Epithelial cell of esophagus (primary cell): ENCODE measurements at regions not wholly inside any gene's neighbourhood (a gene's known extent, or its start where the extent isn't known, plus 50 kb on each side); places are given as distances from the start of the nearest gene placed in this dataset.

Experiments used
- DNase-seq: peaks from one replicate; pipeline ENCODE4 v3.0.0; 2010; ENCODE audit warnings: low read depth
- H3K4me3 ChIP-seq: 2 replicates; pipeline ENCODE4 v1.5.1; 2011; ENCODE audit warnings: mild to moderate bottlenecking, low read length, control low read depth
- CTCF ChIP-seq: IDR thresholded peaks from 2 replicates; pipeline ENCODE4 v1.5.1; 2011; ENCODE audit warnings: low read depth, mild to moderate bottlenecking, low read length, control low read depth, inconsistent platforms; ENCODE audit not compliant: insufficient read depth; ENCODE audit errors: missing control alignments

DNA sequence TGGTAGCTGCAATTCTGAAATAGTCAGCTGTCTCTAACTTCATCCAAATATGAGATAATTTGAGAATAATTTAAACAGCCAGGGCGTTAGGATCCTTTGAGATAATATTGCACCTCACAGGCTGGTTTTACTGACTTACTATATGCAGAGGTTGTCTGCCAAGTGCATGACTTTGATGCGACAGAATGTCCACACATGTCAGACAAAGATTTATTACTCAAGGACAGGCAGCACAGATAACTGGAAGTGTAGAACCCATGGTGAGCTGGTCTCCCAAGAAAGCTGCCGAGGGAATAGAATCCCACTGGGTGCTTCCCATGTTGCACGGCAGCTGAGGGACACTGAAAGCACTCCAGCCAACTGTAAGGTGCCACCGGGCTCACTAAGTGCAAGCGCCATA, 166.2 kb upstream of the GALNTL6 start:
- no peak for DNase-seq
- no peak overlapping the region for H3K4me3 ChIP-seq
- no peak for TF ChIP-seq CTCF

DNA sequence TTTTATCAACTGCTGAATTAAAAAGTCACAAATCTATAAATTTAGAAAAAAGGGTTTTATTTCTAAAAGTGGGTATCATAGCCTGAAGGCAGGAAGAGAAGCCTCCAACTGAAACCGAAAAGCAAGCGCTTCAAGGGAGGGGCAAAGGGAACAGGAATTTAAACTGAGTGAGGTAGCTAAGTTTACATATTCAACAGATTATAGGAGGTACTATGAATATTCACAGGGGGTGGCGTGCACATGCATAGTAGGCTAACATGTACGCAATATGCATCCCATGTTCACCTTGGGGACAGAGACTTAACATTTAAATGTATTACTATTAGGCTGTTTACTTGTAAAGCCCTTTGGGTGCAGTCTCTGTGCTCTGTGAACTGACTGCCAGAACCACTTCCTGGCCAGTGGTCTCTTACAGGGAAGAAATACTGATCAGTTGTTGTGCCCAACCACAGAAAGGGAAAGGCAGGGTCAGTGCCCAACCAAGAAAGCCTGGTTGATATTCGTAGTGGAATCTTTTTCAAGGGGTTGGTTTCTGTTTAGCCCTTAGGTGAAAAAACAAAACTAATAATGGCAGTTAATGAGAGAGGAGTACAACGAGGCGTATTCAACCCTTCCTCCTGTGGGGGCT, 168.7 kb upstream of the GALNTL6 start:
- TF ChIP-seq CTCF: no peak
- DNase-seq: no peak
- no peak overlapping the region for H3K4me3 ChIP-seq

GRCh38 chr4:171639540-171639939, 173.7 kb upstream of the GALNTL6 start:
- no peak overlapping the region for H3K4me3 ChIP-seq
- TF ChIP-seq CTCF: no peak
- no peak for DNase-seq

- no peak for DNase-seq
Observed at GRCh38 chr4:171636606-171637005, 176.6 kb upstream of the GALNTL6 start.

DNA sequence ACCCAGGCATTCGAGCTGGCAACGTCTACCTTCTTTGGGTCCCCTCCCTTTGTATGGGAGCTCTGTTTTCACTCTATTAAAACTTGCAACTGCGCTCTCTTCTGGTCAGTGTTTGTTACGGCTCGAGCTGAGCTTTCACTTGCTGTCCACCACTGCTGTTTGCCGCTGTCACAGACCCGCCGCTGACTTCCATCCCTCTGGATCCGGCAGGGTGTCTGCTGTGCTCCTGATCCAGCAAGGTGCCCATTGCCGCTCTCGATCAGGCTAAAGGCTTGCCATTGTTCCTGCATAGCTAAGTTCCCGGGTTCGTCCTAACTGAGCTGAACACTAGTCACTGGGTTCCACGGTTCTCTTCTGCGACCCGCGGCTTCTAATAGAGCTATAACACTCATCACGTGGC, 183.5 kb upstream of the GALNTL6 start:
- no peak for TF ChIP-seq CTCF
- H3K4me3 ChIP-seq: no peak overlapping the region
- DNase-seq: no peak

More at GRCh38 chr4:171636606-171637005, 176.6 kb upstream of the GALNTL6 start:
- TF ChIP-seq CTCF: no peak
- H3K4me3 ChIP-seq: no peak overlapping the region

GRCh38 chr4:171629182-171629581, 184.0 kb upstream of the GALNTL6 start:
- no peak for DNase-seq
- no peak overlapping the region for H3K4me3 ChIP-seq
- TF ChIP-seq CTCF: no peak

DNA sequence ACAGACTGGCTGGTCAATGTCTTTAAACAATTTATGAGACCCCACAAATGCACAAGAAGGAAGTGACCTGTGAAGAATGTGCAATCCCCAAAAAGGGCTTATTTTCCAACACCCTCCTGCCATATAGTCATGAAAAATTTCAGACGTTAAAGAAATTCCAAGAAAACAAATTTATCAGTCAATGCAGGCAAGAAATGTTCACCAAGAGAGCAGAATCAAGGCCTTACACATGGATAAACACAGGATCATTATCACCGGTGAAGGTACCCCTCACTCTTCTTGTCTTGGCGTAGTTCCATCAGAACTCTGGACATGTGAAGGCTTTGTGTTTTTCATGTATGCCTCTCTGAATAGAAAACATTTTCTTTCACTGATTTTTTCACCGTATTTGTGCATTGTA, 186.7 kb upstream of the GALNTL6 start:
- no peak for DNase-seq
- H3K4me3 ChIP-seq: no peak overlapping the region

More for the DNA sequence above, 186.7 kb upstream of the GALNTL6 start:
- no peak for TF ChIP-seq CTCF
